Ovary (tissue), 7 donors: ENCODE measurements at regions not wholly inside any gene's neighbourhood (a gene's known extent, or its start where the extent isn't known, plus 50 kb on each side); places are given as distances from the start of the nearest gene placed in this dataset.

Source experiments
- DNase-seq, 5 donors: peaks; one replicate each; pipeline ENCODE4 v3.0.0-alpha.2; 2019 to 2020
- H3K27ac ChIP-seq, 2 donors: fragments of 200-600 bp; one replicate each; pipeline versions ENCODE4 v1.5.1 to v1.8.0; 2019 to 2022
- H3K27me3 ChIP-seq: fragments of 200-600 bp; one replicate; pipeline ENCODE4 v1.8.0; 2022
- H3K36me3 ChIP-seq: fragments of 200-600 bp; sonication (generic); one replicate; pipeline ENCODE4 v1.5.1; 2019
- H3K4me1 ChIP-seq: one replicate; pipeline ENCODE4 v1.8.1; 2013; ENCODE audit warnings: mild to moderate bottlenecking, moderate library complexity; ENCODE audit not compliant: insufficient read depth
- H3K4me3 ChIP-seq: fragments of 200-600 bp; sonication (generic); one replicate; pipeline ENCODE4 v1.5.1; 2017
- H3K9me3 ChIP-seq, 2 donors: fragments of 200-600 bp in 1 of 2; sonication (generic) in 1 of 2; one replicate each; pipeline versions ENCODE4 v1.5.1 to v1.8.1; 2013 to 2019; ENCODE audit warnings: mild to moderate bottlenecking in 1 of 2, moderate library complexity in 1 of 2
- CTCF ChIP-seq, 3 donors: fragments of 450-650 bp in 2 of 3; fragments of 200-600 bp in 1 of 3; IDR thresholded peaks; one replicate each; pipeline versions ENCODE4 v1.5.1 to v1.8.0; 2016 to 2022; ENCODE audit warnings: antibody characterized with exemption in 3 of 3, mild to moderate bottlenecking in 1 of 3
- EP300 ChIP-seq: sonication (generic); formaldehyde crosslinking; IDR thresholded peaks from one replicate; pipeline ENCODE4 v1.6.1; 2017; ENCODE audit warnings: antibody characterized with exemption
- POLR2A ChIP-seq: fragments of 450-650 bp; IDR thresholded peaks from one replicate; pipeline ENCODE4 v1.6.1; 2017; ENCODE audit warnings: antibody characterized with exemption, mild to moderate bottlenecking, moderate library complexity
- WGBS, 3 donors: extraction: QIAGEN DNeasy Blood & Tissue Kit in 1 of 3; methylation state at CpG; one replicate each; pipeline versions ENCODE4 v1.1.5 to v1.1.7; 2013 to 2017; 5-methylcytosine and 5-hydroxymethylcytosine counted together
- intact Hi-C, 4 donors: fragments of 100-400 bp; cut with DNase I; formaldehyde crosslinking; loops; one replicate each; pipeline versions ENCODE4 v1.11.0 to v1.15.1; 2022 to 2023
- donor health status: DM: no; HTN: no; CAD: no; lungs with moderate emphysema.
- donor health status: DM: no; HTN: no; CAD: no.
- donor health status: Bipolar disorder and iron deficiency.
- donor health status: DM: no; HTN: no; CAD: no.
- donor health status: DM: yes; HTN: yes; CAD: no.

DNA sequence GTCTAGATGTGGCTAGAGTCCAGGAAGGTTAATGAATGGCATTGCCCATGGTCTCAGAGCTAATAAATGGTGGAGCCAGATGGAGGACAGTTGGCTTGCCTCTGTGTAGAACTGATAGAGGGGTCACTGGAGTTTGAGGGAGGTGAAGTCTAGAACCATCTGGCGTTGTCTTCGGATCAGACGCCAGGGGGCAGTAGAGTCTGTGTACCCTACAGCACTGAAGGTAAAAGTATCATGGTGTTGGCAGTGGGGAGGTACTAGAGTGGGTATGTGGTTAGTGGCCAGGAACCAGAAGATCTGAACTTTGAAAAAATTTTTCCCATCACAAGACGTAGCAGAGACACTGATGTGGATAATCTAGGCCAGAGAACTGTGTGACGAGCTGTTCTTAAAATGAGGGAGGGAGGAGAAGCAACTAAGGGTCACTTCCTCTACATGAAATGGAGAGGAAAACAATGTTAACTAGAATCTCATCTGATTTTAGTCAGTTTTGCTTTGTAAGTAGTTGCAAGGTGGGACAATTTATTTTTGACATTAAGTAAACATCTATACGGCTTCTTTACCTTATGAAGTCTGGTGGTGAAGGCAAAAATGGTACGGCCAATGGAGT is 227.9 kb upstream of the PRSS58 start:
- Histone ChIP-seq H3K4me1 (no peaks in the 10 kb centered on the region), H3K9me3 (no peaks in the 10 kb centered on the region), H3K4me3 (no peak overlapping the region), H3K36me3 (no peaks in the 10 kb centered on the region), H3K27ac (no peak overlapping the region), H3K27me3 (no peaks in the 10 kb centered on the region)
- no peak for TF ChIP-seq CTCF (IDR thresholded peaks at IDR 0.05)
- no peak for DNase-seq
- WGBS, 3 donors, result 71 to 75% (median 75%) methylated on average over 7 of the region's 7 CpGs
- intact Hi-C loops, result no loop called here

- Histone ChIP-seq H3K27me3 (no peaks in the 10 kb centered on the region), H3K36me3 (no peaks in the 10 kb centered on the region), H3K4me3 (no peak overlapping the region), H3K27ac (no peak overlapping the region), H3K9me3 (no peaks in the 10 kb centered on the region), H3K4me1 (no peaks in the 10 kb centered on the region)
- intact Hi-C loops, result no loop called here
- 45 to 63% (median 52%) methylated on average over 5 of the region's 5 CpGs for WGBS, 3 donors
- no peak for DNase-seq
- TF ChIP-seq EP300, result no peak
- no peak for TF ChIP-seq POLR2A
- no peak for TF ChIP-seq CTCF (IDR thresholded peaks at IDR 0.05)
Measured at GRCh38 chr7:142483659-142484317, 225.9 kb upstream of the PRSS58 start.

DNA sequence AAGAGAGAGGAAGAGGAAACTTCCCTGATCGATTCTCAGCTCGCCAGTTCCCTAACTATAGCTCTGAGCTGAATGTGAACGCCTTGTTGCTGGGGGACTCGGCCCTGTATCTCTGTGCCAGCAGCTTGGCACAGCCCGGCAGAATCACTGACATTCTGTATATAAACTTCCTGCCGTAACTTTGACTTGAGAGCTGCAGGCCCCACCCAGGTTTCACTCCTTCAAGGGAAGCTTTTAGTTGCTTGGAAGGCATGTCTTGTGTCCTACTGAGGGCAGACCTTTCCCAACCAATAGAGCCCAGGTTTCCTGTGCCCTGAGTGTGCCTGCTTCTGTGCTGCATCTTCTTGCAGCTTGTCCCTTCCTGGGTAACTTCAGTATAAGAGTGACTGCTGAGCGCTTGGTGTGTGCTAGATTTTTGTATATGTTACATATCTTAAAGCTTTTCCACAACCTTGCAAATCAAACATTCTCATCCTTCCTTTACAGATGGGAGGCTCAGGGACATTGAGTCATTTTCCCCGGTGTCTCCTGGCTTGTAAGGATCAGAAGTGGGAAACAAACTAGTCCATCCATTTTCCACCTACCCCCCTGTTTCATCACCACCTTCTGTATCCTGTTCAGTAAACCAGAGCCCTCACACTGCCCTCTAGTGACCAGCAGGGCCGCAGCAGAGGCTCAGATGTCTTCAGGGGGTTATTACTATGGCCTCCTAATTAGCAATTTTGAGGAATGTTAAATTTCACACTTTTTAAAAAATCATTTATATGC is 225.2 kb upstream of the PRSS58 start:
- Histone ChIP-seq H3K27ac (no peak overlapping the region), H3K27me3 (no peaks in the 10 kb centered on the region), H3K4me1 (no peaks in the 10 kb centered on the region), H3K9me3 (no peaks in the 10 kb centered on the region), H3K4me3 (no peak overlapping the region), H3K36me3 (no peaks in the 10 kb centered on the region)
- WGBS, 3 donors, result 51 to 55% (median 54%) methylated on average over 9 of the region's 9 CpGs
- no peak for DNase-seq
- TF ChIP-seq POLR2A (no peak), CTCF (IDR thresholded peaks at IDR 0.05) (no peak), EP300 (no peak)
- intact Hi-C loops, result no loop called here

DNA sequence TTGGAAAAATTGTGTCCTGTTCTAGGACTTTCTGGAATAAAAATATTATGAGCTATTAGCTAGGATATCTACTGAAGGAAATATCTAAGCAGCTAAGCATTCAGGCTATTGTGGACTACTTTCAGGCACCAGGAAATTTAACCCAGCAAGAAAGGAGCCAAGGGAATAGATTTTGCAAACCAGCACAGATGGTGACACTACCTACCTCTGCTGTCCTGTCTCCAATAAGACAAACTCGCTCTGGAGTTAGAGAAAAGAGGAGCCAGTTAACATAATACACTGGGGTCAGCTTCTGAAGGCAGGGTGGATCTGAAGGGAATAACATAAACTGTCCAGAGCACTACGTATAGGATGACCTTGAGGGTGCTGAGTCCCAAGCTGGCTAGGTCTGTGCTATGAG is 223.7 kb upstream of the PRSS58 start:
- TF ChIP-seq CTCF (IDR thresholded peaks at IDR 0.05), result no peak
- TF ChIP-seq POLR2A, result no peak
- no peak for TF ChIP-seq EP300
- intact Hi-C loops, result no loop called here
- Histone ChIP-seq H3K27ac (no peak overlapping the region), H3K27me3 (no peaks in the 10 kb centered on the region), H3K4me3 (no peak overlapping the region), H3K36me3 (no peaks in the 10 kb centered on the region), H3K9me3 (no peaks in the 10 kb centered on the region), H3K4me1 (no peaks in the 10 kb centered on the region)
- no peak for DNase-seq
- WGBS, 3 donors, result 32 to 53% (median 47%) methylated on average over 2 of the region's 2 CpGs
